ENCODE measurements at regions not wholly inside any gene's neighbourhood (a gene's known extent, or its start where the extent isn't known, plus 50 kb on each side); places are given as distances from the start of the nearest gene placed in this dataset.

DNA sequence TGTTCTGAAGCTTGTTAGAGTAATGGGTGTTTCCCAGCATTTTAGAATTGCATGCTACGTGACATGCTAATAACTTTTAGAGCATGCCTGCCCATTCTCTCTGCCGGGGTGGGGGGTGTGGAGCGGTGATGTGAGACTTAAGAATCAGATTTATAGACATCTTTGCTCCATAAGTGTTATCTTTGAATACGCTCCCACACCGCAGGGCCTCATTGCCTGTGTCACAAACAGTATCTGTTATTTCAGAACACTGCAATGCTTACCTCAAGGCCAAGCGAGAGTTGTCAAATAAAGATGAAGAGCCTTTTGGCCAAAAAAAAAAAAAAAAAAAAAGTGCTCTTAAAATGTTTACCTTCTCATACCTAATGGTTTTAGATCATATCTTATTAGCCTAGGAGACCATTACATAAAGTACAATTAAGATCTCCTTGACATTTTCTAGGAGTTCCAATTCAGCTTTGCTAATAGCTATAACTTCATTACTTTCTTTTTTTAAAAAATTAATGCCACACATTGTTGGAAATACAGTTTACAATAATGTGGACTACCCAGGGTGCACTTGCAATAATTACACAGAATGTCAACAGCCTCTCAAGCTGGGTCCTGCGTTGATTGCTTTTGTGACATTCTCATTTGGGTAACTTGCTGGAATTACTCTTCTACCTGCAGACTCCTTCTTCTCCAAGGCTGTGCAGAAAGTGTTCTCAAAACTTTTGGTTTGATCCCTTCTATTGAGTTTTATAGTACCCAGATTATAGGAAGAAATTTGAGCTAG is 525.3 kb downstream of the KLF12 start:
- BruUV-seq (replicated peaks): no TSS peak
- H3K4me2 ChIP-seq (ENCODE audit: low read depth, low read length): no peak overlapping the region
- dilution Hi-C loops (cut with HindIII; ENCODE audit: low sequenced_read_pairs, unreplicated experiment): no loop called here

More for the DNA sequence above, 525.3 kb downstream of the KLF12 start:
- Histone ChIP-seq H3K9me3 (ENCODE audit: control insufficient read depth, insufficient read depth, low read length) (peaks cover 2% of the 10 kb centered on the region), H4K91ac (ENCODE audit: insufficient read depth, low read depth, low read length) (no peak overlapping the region), H3K9ac (ENCODE audit: low read depth, low read length) (no peak overlapping the region), H2BK20ac (ENCODE audit: low read depth, low read length) (no peak overlapping the region), H2BK15ac (ENCODE audit: low read depth, low read length) (no peak overlapping the region), H3K4me3 (ENCODE audit: insufficient read depth, low read depth, low read length) (no peak overlapping the region), H3K27ac (ENCODE audit: insufficient read depth, low read length) (no peak overlapping the region), H2BK120ac (ENCODE audit: low read depth, low read length) (no peak overlapping the region), H4K8ac (ENCODE audit: low read depth in 2 of 2, low read length in 2 of 2) (no peak overlapping the region), H3K4ac (ENCODE audit: low read depth, low read length) (no peak overlapping the region), H4K20me1 (ENCODE audit: insufficient read depth, low read length) (no peaks in the 10 kb centered on the region), H2AK5ac (ENCODE audit: low read depth, low read length) (no peak overlapping the region), H3K23ac (ENCODE audit: low read depth, low read length) (no peak overlapping the region), H3K79me1 (ENCODE audit: low read depth in 1 of 2, low read length in 2 of 2) (no peaks in the 10 kb centered on the region), H3K14ac (replicated peaks; ENCODE audit: low read depth, low read length) (no peak overlapping the region), H2AK9ac (replicated peaks; ENCODE audit: low read depth, low read length, poor library complexity) (no peak overlapping the region), H3K27me3 (ENCODE audit: control insufficient read depth, insufficient read depth, low read length) (no peaks in the 10 kb centered on the region; the same call in 1 of the 2 replicates), H4K5ac (ENCODE audit: low read depth, low read length) (no peak overlapping the region), H3K9me1 (ENCODE audit: insufficient read depth, low read length) (no peaks in the 10 kb centered on the region), H2BK5ac (ENCODE audit: low read depth, low read length, poor library complexity, severe bottlenecking) (no peak overlapping the region), H3K18ac (ENCODE audit: low read depth, low read length) (no peak overlapping the region), H3K36me3 (ENCODE audit: control insufficient read depth, insufficient read depth, low read length) (no peaks in the 10 kb centered on the region), H2AFZ (replicated peaks; ENCODE audit: low read length, poor library complexity) (no peak overlapping the region), H3K4me1 (ENCODE audit: control insufficient read depth, insufficient read depth, low read length) (no peaks in the 10 kb centered on the region), H3K56ac (ENCODE audit: extremely low read depth, insufficient read depth, low read length) (no peak overlapping the region)
- POLR2A ChIA-PET (ENCODE audit: unreplicated experiment): interaction anchor here (0.5 kb wide), 1 partner anchor 19 kb away, joined by 4 read pairs; no protein-coding TSS in a partner anchor
- no peak for ATAC-seq (ENCODE audit: low read depth)
- no peak for TF ChIP-seq CHD1 (IDR thresholded peaks at IDR 0.05; ENCODE audit: low read depth, low read length)
- in situ Hi-C loops (cut with MboI; ENCODE audit: low sequenced_read_pairs): no loop called here
- CTCF ChIA-PET: interaction anchor here (0.7 kb wide), 1 partner anchor 11 kb away, joined by 3 read pairs; no protein-coding TSS in a partner anchor
- DNase-seq: no peak
- WGBS, 2 experiments (ENCODE audit: extremely low coverage in 2 of 2, insufficient read length in 1 of 2): no CpG with 5 or more reads among the region's 7 CpGs
- intact Hi-C loops (cut with micrococcal nuclease): no loop called here
